K562 (cell line): ENCODE measurements at regions not wholly inside any gene's neighbourhood (a gene's known extent, or its start where the extent isn't known, plus 50 kb on each side); places are given as distances from the start of the nearest gene placed in this dataset.
A peak's percentile ranks its signal among the peaks of the same experiment; 100 is the strongest.

Experiments
- ATAC-seq: fragments of 200-7000 bp; cut with Tn5 transposase; 3 replicates; pipeline ENCODE4 v1.9.1; 2020; ENCODE audit warnings: moderate library complexity
- BruUV-seq: library from RNA; stranded (reverse); fragments of 400-500 nt; replicated peaks from 2 replicates; lab custom pipeline; 2021; lab: Mats Ljungman, UMichigan
- CTCF ChIA-PET: fragments of 300-600 bp; formaldehyde crosslinking; extraction: SDS; loops from one replicate; lab custom pipeline; 2021; ENCODE audit warnings: low intra/inter-chr PET ratio; lab: Yijun Ruan, JAX
- POLR2A ChIA-PET: fragments of 300-600, 350-650 bp; sonication (Branson Sonifier 250); formaldehyde crosslinking; extraction: SDS; loops from one replicate; lab custom pipeline; 2021; ENCODE audit warnings: antibody characterized with exemption, inconsistent platforms; lab: Yijun Ruan, JAX
- DNase-seq, 4 experiments: peaks; one replicate each; pipeline versions ENCODE4 v3.0.0 to v3.0.0-alpha.2; 2011 to 2018; ENCODE audit warnings: low spot score in 3 of 4, mixed read lengths in 3 of 4; ENCODE audit errors: extremely low read depth in 1 of 4
- FAIRE-seq: peaks from 2 replicates; lab custom pipeline; 2011; peaks lifted over from hg19 to GRCh38; lab: Jason Lieb, UNC
- H2AFZ ChIP-seq: 2 replicates; pipeline ENCODE4 v1.6.0; 2011; ENCODE audit warnings: low read depth, low read length, control low read depth, inconsistent platforms
- H3K27ac ChIP-seq: fragments of 200-600 bp; 3 replicates; pipeline ENCODE4 v1.8.0; 2011; ENCODE audit warnings: low read depth, mild to moderate bottlenecking, control low read depth, inconsistent platforms, low read length, moderate library complexity, mixed read lengths; ENCODE audit errors: extremely low read depth
- H3K27me3 ChIP-seq, 2 experiments: fragments of 300-600 bp in 1 of 2; 2 replicates in 1 of 2; 3 replicates in 1 of 2; pipeline versions ENCODE4 v1.6.0 to v1.8.0; 2011; ENCODE audit warnings: inconsistent platforms in 2 of 2, low read length in 2 of 2, mild to moderate bottlenecking in 1 of 2, mixed read lengths in 1 of 2, moderate library complexity in 1 of 2; ENCODE audit not compliant: control insufficient read depth in 2 of 2, insufficient read depth in 2 of 2
- H3K36me3 ChIP-seq: fragments of 300-600 bp; 3 replicates; pipeline ENCODE4 v1.8.0; 2011; ENCODE audit warnings: mild to moderate bottlenecking, low read length, inconsistent platforms; ENCODE audit not compliant: control insufficient read depth, insufficient read depth
- H3K4me1 ChIP-seq, 2 experiments: fragments of 200-600 bp in 1 of 2; replicated peaks in 1 of 2; 2 replicates in 1 of 2; 3 replicates in 1 of 2; pipeline versions ENCODE4 v1.5.1 to v1.8.0; 2011; ENCODE audit warnings: inconsistent platforms in 2 of 2, low read length in 2 of 2, mild to moderate bottlenecking in 1 of 2, mixed read lengths in 1 of 2, moderate library complexity in 1 of 2; ENCODE audit not compliant: control insufficient read depth in 2 of 2, insufficient read depth in 2 of 2
- H3K4me2 ChIP-seq: 2 replicates; pipeline ENCODE4 v1.6.1; 2011; ENCODE audit warnings: low read length, control low read depth, inconsistent platforms, mixed read lengths; ENCODE audit not compliant: insufficient read depth
- H3K4me3 ChIP-seq: fragments of 200-600 bp; sonication (generic), shearing (Covaris generic); 2 replicates; pipeline ENCODE4 v1.5.1; 2016; ENCODE audit warnings: control low read depth, inconsistent platforms
- H3K79me2 ChIP-seq: fragments of 200-600 bp; 3 replicates; pipeline ENCODE4 v1.8.0; 2011; ENCODE audit warnings: low read length, inconsistent platforms; ENCODE audit not compliant: control insufficient read depth, insufficient read depth
- H3K9ac ChIP-seq, 2 experiments: 2 replicates each; pipeline versions ENCODE4 v1.6.0 to v1.6.1; 2011; ENCODE audit warnings: low read depth in 2 of 2, low read length in 2 of 2, control low read depth in 1 of 2, inconsistent platforms in 1 of 2, mild to moderate bottlenecking in 1 of 2, mixed read lengths in 1 of 2; ENCODE audit not compliant: insufficient read depth in 1 of 2
- H3K9me1 ChIP-seq: one replicate; pipeline ENCODE4 v1.6.0; 2011; ENCODE audit warnings: inconsistent platforms, mild to moderate bottlenecking, low read length, moderate library complexity; ENCODE audit not compliant: control insufficient read depth, insufficient read depth
- H3K9me3 ChIP-seq: replicated peaks from 2 replicates; pipeline ENCODE4 v1.5.1; 2011; ENCODE audit warnings: low read depth, low read length, inconsistent platforms; ENCODE audit not compliant: control insufficient read depth, insufficient read depth
- H4K20me1 ChIP-seq: replicated peaks from 2 replicates; pipeline ENCODE4 v1.6.1; 2011; ENCODE audit warnings: low read length, inconsistent platforms, mixed read lengths; ENCODE audit not compliant: control insufficient read depth, insufficient read depth
- CSDE1 ChIP-seq, 2 experiments: fragments of 450-650 bp; IDR thresholded peaks; 2 replicates each; pipeline ENCODE4 v1.6.1; 2016; ENCODE audit warnings: mild to moderate bottlenecking in 1 of 2
- NELFE ChIP-seq: IDR thresholded peaks from 2 replicates; pipeline ENCODE4 v1.6.1; 2011; ENCODE audit warnings: mild to moderate bottlenecking; ENCODE audit not compliant: insufficient read depth, insufficient read length
- NFE2 ChIP-seq: IDR thresholded peaks from 2 replicates; pipeline ENCODE4 v1.6.1; 2014; ENCODE audit warnings: antibody characterized with exemption, low read depth
- RAD21 ChIP-seq, 2 experiments: fragments of 250-450 bp in 1 of 2; fragments of 450-650 bp in 1 of 2; sonication (Bioruptor Pico) in 1 of 2; formaldehyde crosslinking in 1 of 2; IDR thresholded peaks in 1 of 2; conservative IDR thresholded peaks in 1 of 2; 2 replicates each; pipeline versions ENCODE4 v1.4.0 to v1.8.0; 2020 to 2022; ENCODE audit warnings: mild to moderate bottlenecking in 2 of 2, moderate library complexity in 1 of 2
- RBFOX2 ChIP-seq: fragments of 200-400 bp; formaldehyde crosslinking; IDR thresholded peaks from 2 replicates; pipeline ENCODE4 v1.6.1; 2017; ENCODE audit warnings: low read depth, mild to moderate bottlenecking, low read length, moderate library complexity
- SMARCB1 ChIP-seq: IDR thresholded peaks from 2 replicates; pipeline ENCODE4 v1.6.1; 2011; ENCODE audit warnings: improper control_type of control experiment, low read depth; ENCODE audit not compliant: insufficient read length
- SMC3 ChIP-seq: conservative IDR thresholded peaks from 2 replicates; pipeline ENCODE4 v1.6.1; 2011; ENCODE audit warnings: low read depth, low read length, improper control_type of control experiment; ENCODE audit not compliant: insufficient read depth
- TBP ChIP-seq: optimal IDR thresholded peaks from 2 replicates; pipeline ENCODE3; 2011; ENCODE audit warnings: low read depth, low read length, improper control_type of control experiment
- TCF7L2 ChIP-seq: fragments of 150-350 bp; IDR thresholded peaks from 2 replicates; pipeline ENCODE4 v1.6.1; 2016; ENCODE audit warnings: low read depth, mild to moderate bottlenecking, low read length, moderate library complexity
- ZNF212 ChIP-seq: fragments of 450-650 bp; formaldehyde crosslinking; IDR thresholded peaks from 2 replicates; pipeline ENCODE4 v1.4.0; 2020; ENCODE audit warnings: mild to moderate bottlenecking
- ZNF584 ChIP-seq: fragments of 200-800 bp; sonication (Bioruptor generic); IDR thresholded peaks from 2 replicates; pipeline ENCODE4 v1.6.1; 2016; ENCODE audit warnings: low read depth, mild to moderate bottlenecking, missing genetic modification characterization, missing compliant biosample characterization
- WGBS: fragments of 100-300 bp; shearing (Covaris generic); methylation state at CpG from one replicate; pipeline ENCODE4 v1.1.6; 2016; ENCODE audit warnings: low coverage, mixed read lengths; ENCODE audit not compliant: insufficient coverage; ENCODE audit errors: missing lambda C conversion rate; 5-methylcytosine and 5-hydroxymethylcytosine counted together
- in situ Hi-C: fragments of 300-500 bp; cut with MboI; formaldehyde crosslinking; loops from 4 replicates; pipeline ENCODE4 v1.15.0; 2018; ENCODE audit warnings: inconsistent platforms, mixed read lengths
- intact Hi-C: fragments of 100-400 bp; cut with micrococcal nuclease; formaldehyde crosslinking; loops from 2 replicates; pipeline ENCODE4 v1.14.2; 2022
- TF ChIP-seq, protein P1 (sequence below): fragments of 450-650 bp; formaldehyde crosslinking; IDR thresholded peaks from 2 replicates; pipeline ENCODE4 v1.4.0; 2020; ENCODE audit warnings: mild to moderate bottlenecking, moderate library complexity
- TF ChIP-seq, protein P2 (sequence below): fragments of 250-450 bp; sonication (Bioruptor Pico); IDR thresholded peaks from 2 replicates; pipeline ENCODE4 v1.8.0; 2021; ENCODE audit warnings: borderline replicate concordance, mild to moderate bottlenecking, moderate library complexity; ENCODE audit not compliant: poor library complexity, severe bottlenecking
- TF ChIP-seq, protein P3 (sequence below), 3 experiments: IDR thresholded peaks in 2 of 3; conservative IDR thresholded peaks in 1 of 3; 2 replicates each; pipeline ENCODE4 v1.5.1; 2011 to 2012; ENCODE audit warnings: low read length in 3 of 3, mild to moderate bottlenecking in 3 of 3, control low read depth in 2 of 3, improper control_type of control experiment in 1 of 3, inconsistent platforms in 1 of 3, low read depth in 1 of 3, mixed read lengths in 1 of 3, moderate library complexity in 1 of 3; ENCODE audit not compliant: insufficient read depth in 2 of 3

DNA sequence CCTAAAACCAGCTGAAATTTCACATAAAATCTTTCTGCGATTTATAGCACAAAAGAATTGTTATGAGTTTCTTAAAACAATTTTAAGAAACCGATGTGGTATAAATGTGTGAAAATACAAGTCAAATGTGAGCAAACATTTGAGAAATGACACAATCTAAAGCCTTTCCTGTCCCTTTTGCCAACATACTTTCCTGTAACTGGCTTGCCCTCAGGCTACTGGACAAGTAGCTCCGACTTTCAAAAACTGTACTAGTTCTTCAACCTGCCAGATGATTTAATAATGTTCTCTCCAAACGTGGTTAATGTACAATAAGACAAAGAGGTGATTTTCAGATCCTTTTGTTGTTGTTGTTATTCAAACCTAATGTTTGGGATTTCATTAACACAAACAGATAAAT is 105.9 kb upstream of the ARHGEF26 start (continued):
- TF ChIP-seq ZNF212 (CRISPR knock-in tag) (no peak), TCF7L2 (no peak), CSDE1 (IDR thresholded peaks at IDR 0.05) (no peak), ZNF584 (CRISPR knock-in tag) (no peak), NELFE (no peak), TBP (no peak)
- TF ChIP-seq, protein P1, sequence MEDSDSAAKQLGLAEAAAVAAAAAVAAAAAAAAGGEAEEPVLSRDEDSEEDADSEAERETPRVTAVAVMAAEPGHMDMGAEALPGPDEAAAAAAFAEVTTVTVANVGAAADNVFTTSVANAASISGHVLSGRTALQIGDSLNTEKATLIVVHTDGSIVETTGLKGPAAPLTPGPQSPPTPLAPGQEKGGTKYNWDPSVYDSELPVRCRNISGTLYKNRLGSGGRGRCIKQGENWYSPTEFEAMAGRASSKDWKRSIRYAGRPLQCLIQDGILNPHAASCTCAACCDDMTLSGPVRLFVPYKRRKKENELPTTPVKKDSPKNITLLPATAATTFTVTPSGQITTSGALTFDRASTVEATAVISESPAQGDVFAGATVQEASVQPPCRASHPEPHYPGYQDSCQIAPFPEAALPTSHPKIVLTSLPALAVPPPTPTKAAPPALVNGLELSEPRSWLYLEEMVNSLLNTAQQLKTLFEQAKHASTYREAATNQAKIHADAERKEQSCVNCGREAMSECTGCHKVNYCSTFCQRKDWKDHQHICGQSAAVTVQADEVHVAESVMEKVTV (CRISPR knock-in tag), result no peak

GRCh38 chr3:154018100-154018696 is 103.0 kb upstream of the ARHGEF26 start:
- 0% methylated on average over 2 of the region's 3 CpGs for WGBS
- Histone ChIP-seq H3K9ac (no peak overlapping the region), H3K4me1 (no peaks in the 10 kb centered on the region), H3K4me2 (no peak overlapping the region), H3K27ac (no peak overlapping the region), H3K9me3 (no peaks in the 10 kb centered on the region), H3K27me3 (no peaks in the 10 kb centered on the region; a peak in 1 of 5 replicates), H4K20me1 (no peaks in the 10 kb centered on the region), H3K36me3 (no peaks in the 10 kb centered on the region), H3K9me1 (no peaks in the 10 kb centered on the region), H3K4me3 (no peak overlapping the region), H2AFZ (no peak overlapping the region), H3K79me2 (no peaks in the 10 kb centered on the region)
- TF ChIP-seq, protein P2, sequence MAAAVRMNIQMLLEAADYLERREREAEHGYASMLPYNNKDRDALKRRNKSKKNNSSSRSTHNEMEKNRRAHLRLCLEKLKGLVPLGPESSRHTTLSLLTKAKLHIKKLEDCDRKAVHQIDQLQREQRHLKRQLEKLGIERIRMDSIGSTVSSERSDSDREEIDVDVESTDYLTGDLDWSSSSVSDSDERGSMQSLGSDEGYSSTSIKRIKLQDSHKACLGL (CRISPR knock-in tag), result no peak
- TF ChIP-seq SMARCB1 (no peak), NFE2 (no peak), SMC3 (0 out of 2 replicates have a peak, but pooled peaks have one; percentile 27), RAD21 (CRISPR knock-in tag; conservative IDR thresholded peaks at IDR 0.05 in 1 of 2, IDR thresholded peaks at IDR 0.05 in 1 of 2) (peak; percentile 8 to 47; a peak in 2 of 4 replicates), RBFOX2 (no peak), NELFE (no peak)
- TF ChIP-seq, protein P3, sequence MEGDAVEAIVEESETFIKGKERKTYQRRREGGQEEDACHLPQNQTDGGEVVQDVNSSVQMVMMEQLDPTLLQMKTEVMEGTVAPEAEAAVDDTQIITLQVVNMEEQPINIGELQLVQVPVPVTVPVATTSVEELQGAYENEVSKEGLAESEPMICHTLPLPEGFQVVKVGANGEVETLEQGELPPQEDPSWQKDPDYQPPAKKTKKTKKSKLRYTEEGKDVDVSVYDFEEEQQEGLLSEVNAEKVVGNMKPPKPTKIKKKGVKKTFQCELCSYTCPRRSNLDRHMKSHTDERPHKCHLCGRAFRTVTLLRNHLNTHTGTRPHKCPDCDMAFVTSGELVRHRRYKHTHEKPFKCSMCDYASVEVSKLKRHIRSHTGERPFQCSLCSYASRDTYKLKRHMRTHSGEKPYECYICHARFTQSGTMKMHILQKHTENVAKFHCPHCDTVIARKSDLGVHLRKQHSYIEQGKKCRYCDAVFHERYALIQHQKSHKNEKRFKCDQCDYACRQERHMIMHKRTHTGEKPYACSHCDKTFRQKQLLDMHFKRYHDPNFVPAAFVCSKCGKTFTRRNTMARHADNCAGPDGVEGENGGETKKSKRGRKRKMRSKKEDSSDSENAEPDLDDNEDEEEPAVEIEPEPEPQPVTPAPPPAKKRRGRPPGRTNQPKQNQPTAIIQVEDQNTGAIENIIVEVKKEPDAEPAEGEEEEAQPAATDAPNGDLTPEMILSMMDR (IDR thresholded peaks at IDR 0.05 in 2 of 3, conservative IDR thresholded peaks at IDR 0.05 in 1 of 3; ENCODE audit: insufficient read depth in 2 of 3, low read depth in 1 of 3, low read length in 3 of 3), result peak; percentile 39 to 66 (median 46); a peak in 4 of 6 replicates
- intact Hi-C loops, result no loop called here
- peak; percentile 77 for FAIRE-seq
- peak; percentile 80 for ATAC-seq
- BruUV-seq, result no TSS peak
- peak; percentile 25 to 53 (median 35) for DNase-seq
- CTCF ChIA-PET, result no interaction called here
- POLR2A ChIA-PET, result no interaction called here
- in situ Hi-C loops, result loop anchor here (25.0 kb wide), 1 partner anchor 981 kb away; no protein-coding TSS in a partner anchor
